ENCODE measurements at regions not wholly inside any gene's neighbourhood (a gene's known extent, or its start where the extent isn't known, plus 50 kb on each side); places are given as distances from the start of the nearest gene placed in this dataset.

GRCh38 chr5:166786178-166786577 is 1505.3 kb upstream of the WWC1 start:
- ATAC-seq (no peak), DNase-seq (no peak)
- no peak overlapping the region for H3K4me3 Mint-ChIP-seq
- H3K27me3 ChIP-seq (ENCODE audit: control insufficient read depth, insufficient read depth, low read length) = no peaks in the 10 kb centered on the region
- H3K36me3 ChIP-seq (ENCODE audit: control insufficient read depth, insufficient read depth, low read length) = no peaks in the 10 kb centered on the region
- H3K27me3 Mint-ChIP-seq (ENCODE audit: low read depth in 2 of 2) = no peaks in the 10 kb centered on the region
- H3K9me3 Mint-ChIP-seq = peaks cover 6 to 13% of the 10 kb centered on the region in 2 donors
- H3K36me3 Mint-ChIP-seq = no peaks in the 10 kb centered on the region
- 78% methylated on average over 2 of the region's 2 CpGs for WGBS (ENCODE audit: insufficient coverage)
- no peaks in the 10 kb centered on the region for H3K4me1 ChIP-seq (ENCODE audit: control insufficient read depth, insufficient read depth, low read length)
- no peak overlapping the region for H3K27ac Mint-ChIP-seq
- H3K4me3 ChIP-seq (ENCODE audit: low read length) = no peak overlapping the region
- H3K4me1 Mint-ChIP-seq = no peaks in the 10 kb centered on the region
- H3K9me3 ChIP-seq (ENCODE audit: control insufficient read depth, insufficient read depth, low read length) = peaks cover 10% of the 10 kb centered on the region
- no peak for TF ChIP-seq CTCF (IDR thresholded peaks at IDR 0.05)
- intact Hi-C loops (cut with micrococcal nuclease) = no loop called here
- no peak overlapping the region for H3K27ac ChIP-seq (ENCODE audit: low read length)

- Histone ChIP-seq H3K27me3 (ENCODE audit: control insufficient read depth, insufficient read depth, low read length) (no peaks in the 10 kb centered on the region), H3K4me1 (ENCODE audit: control insufficient read depth, insufficient read depth, low read length) (no peaks in the 10 kb centered on the region), H3K27ac (ENCODE audit: low read length) (no peak overlapping the region), H3K9me3 (ENCODE audit: control insufficient read depth, insufficient read depth, low read length) (peaks cover 10% of the 10 kb centered on the region), H3K36me3 (ENCODE audit: control insufficient read depth, insufficient read depth, low read length) (no peaks in the 10 kb centered on the region), H3K4me3 (ENCODE audit: low read length) (no peak overlapping the region)
- intact Hi-C loops (cut with micrococcal nuclease) = no loop called here
- ATAC-seq (no peak), DNase-seq (no peak)
- Mint-ChIP-seq H3K27ac (no peak overlapping the region), H3K9me3 (peaks cover 6 to 13% of the 10 kb centered on the region in 2 donors), H3K4me3 (no peak overlapping the region), H3K36me3 (no peaks in the 10 kb centered on the region), H3K27me3 (ENCODE audit: low read depth in 2 of 2) (no peaks in the 10 kb centered on the region), H3K4me1 (no peaks in the 10 kb centered on the region)
- 87% methylated on average over 3 of the region's 8 CpGs for WGBS (ENCODE audit: insufficient coverage)
- no peak for TF ChIP-seq CTCF (IDR thresholded peaks at IDR 0.05)
These were observed 1504.6 kb upstream of the WWC1 start for GRCh38 chr5:166786889-166787288.

- no peaks in the 10 kb centered on the region for H3K4me1 ChIP-seq (ENCODE audit: control insufficient read depth, insufficient read depth, low read length)
- no peaks in the 10 kb centered on the region for H3K36me3 ChIP-seq (ENCODE audit: control insufficient read depth, insufficient read depth, low read length)
- Mint-ChIP-seq H3K27me3 (ENCODE audit: low read depth in 2 of 2) (no peaks in the 10 kb centered on the region), H3K4me3 (no peak overlapping the region), H3K36me3 (no peaks in the 10 kb centered on the region), H3K27ac (no peak overlapping the region), H3K9me3 (peaks cover 6 to 18% of the 10 kb centered on the region in 2 donors), H3K4me1 (no peaks in the 10 kb centered on the region)
- no peaks in the 10 kb centered on the region for H3K27me3 ChIP-seq (ENCODE audit: control insufficient read depth, insufficient read depth, low read length)
- H3K27ac ChIP-seq (ENCODE audit: low read length) = no peak overlapping the region
- intact Hi-C loops (cut with micrococcal nuclease) = no loop called here
- no CpG with 5 or more reads among the region's 1 CpG for WGBS (ENCODE audit: insufficient coverage)
- H3K9me3 ChIP-seq (ENCODE audit: control insufficient read depth, insufficient read depth, low read length) = peaks cover 10% of the 10 kb centered on the region
- no peak for DNase-seq
- ATAC-seq = no peak
- no peak for TF ChIP-seq CTCF (IDR thresholded peaks at IDR 0.05)
- no peak overlapping the region for H3K4me3 ChIP-seq (ENCODE audit: low read length)
These were observed 1503.4 kb upstream of the WWC1 start for GRCh38 chr5:166788050-166788449.

- H3K4me3 ChIP-seq (ENCODE audit: low read length) = no peak overlapping the region
- H3K27ac ChIP-seq (ENCODE audit: low read length) = no peak overlapping the region
- no peaks in the 10 kb centered on the region for H3K36me3 ChIP-seq (ENCODE audit: control insufficient read depth, insufficient read depth, low read length)
- H3K36me3 Mint-ChIP-seq = no peaks in the 10 kb centered on the region
- no peaks in the 10 kb centered on the region for H3K27me3 ChIP-seq (ENCODE audit: control insufficient read depth, insufficient read depth, low read length)
- no peak for DNase-seq
- H3K27me3 Mint-ChIP-seq (ENCODE audit: low read depth in 2 of 2) = no peaks in the 10 kb centered on the region
- no peak for TF ChIP-seq CTCF (IDR thresholded peaks at IDR 0.05)
- no peak for ATAC-seq
- no peaks in the 10 kb centered on the region for H3K4me1 Mint-ChIP-seq
- no peak overlapping the region for H3K4me3 Mint-ChIP-seq
- intact Hi-C loops (cut with micrococcal nuclease) = no loop called here
- H3K27ac Mint-ChIP-seq = no peak overlapping the region
- peaks cover 2% of the 10 kb centered on the region for H3K9me3 ChIP-seq (ENCODE audit: control insufficient read depth, insufficient read depth, low read length)
- 79% methylated on average over 2 of the region's 3 CpGs for WGBS (ENCODE audit: insufficient coverage)
- H3K4me1 ChIP-seq (ENCODE audit: control insufficient read depth, insufficient read depth, low read length) = no peaks in the 10 kb centered on the region
- H3K9me3 Mint-ChIP-seq = peaks cover 14 to 15% of the 10 kb centered on the region in 2 donors
These were observed 1495.7 kb upstream of the WWC1 start for GRCh38 chr5:166795756-166796155.

Measured in natural killer cell (primary cell).